ENCODE measurements at regions not wholly inside any gene's neighbourhood (a gene's known extent, or its start where the extent isn't known, plus 50 kb on each side); places are given as distances from the start of the nearest gene placed in this dataset.
"Not testable (repeated sequence)": the region's sequence is repeated elsewhere in the genome, so short reads cannot be mapped to it uniquely, and the experiment has no call there.

- DNase-seq (ENCODE audit: low spot score), result no peak
Observed at GRCh38 chr16:85220964-85221731, 108.9 kb upstream of the CIBAR2 start.

GRCh38 chr16:85221771-85222154, 109.5 kb upstream of the CIBAR2 start:
- no peak for DNase-seq (ENCODE audit: low spot score)

GRCh38 chr16:85222155-85222863, 110.0 kb upstream of the CIBAR2 start:
- no peak for DNase-seq (ENCODE audit: low spot score)

- DNase-seq (ENCODE audit: low spot score), result no peak
Observed at GRCh38 chr16:85225257-85225656, 113.0 kb upstream of the CIBAR2 start.

GRCh38 chr16:85225721-85226120, 113.4 kb upstream of the CIBAR2 start:
- DNase-seq (ENCODE audit: low spot score), result no peak

GRCh38 chr16:85227084-85227945, 115.0 kb upstream of the CIBAR2 start:
- DNase-seq (ENCODE audit: low spot score), result peak; percentile 68

GRCh38 chr16:85227946-85228862, 115.9 kb upstream of the CIBAR2 start:
- DNase-seq (ENCODE audit: low spot score), result no peak

GRCh38 chr16:85228970-85229430, 116.7 kb upstream of the CIBAR2 start:
- DNase-seq (ENCODE audit: low spot score), result no peak

GRCh38 chr16:85229869-85230462, 117.7 kb upstream of the CIBAR2 start:
- no peak for DNase-seq (ENCODE audit: low spot score)

GRCh38 chr16:85230764-85231383, 118.6 kb upstream of the CIBAR2 start:
- DNase-seq (ENCODE audit: low spot score), result not testable (repeated sequence)

GRCh38 chr16:85231959-85232358, 119.7 kb upstream of the CIBAR2 start:
- no peak for DNase-seq (ENCODE audit: low spot score)

- DNase-seq (ENCODE audit: low spot score), result no peak
Observed at GRCh38 chr16:85232369-85233142, 120.3 kb upstream of the CIBAR2 start.

- DNase-seq (ENCODE audit: low spot score), result no peak
Observed at GRCh38 chr16:85233516-85233915, 121.2 kb upstream of the CIBAR2 start.

GRCh38 chr16:85234310-85235204, 122.3 kb upstream of the CIBAR2 start:
- DNase-seq (ENCODE audit: low spot score), result no peak

GRCh38 chr16:85235991-85236817, 123.9 kb upstream of the CIBAR2 start:
- no peak for DNase-seq (ENCODE audit: low spot score)

GRCh38 chr16:85236818-85237150, 124.5 kb upstream of the CIBAR2 start:
- DNase-seq (ENCODE audit: low spot score), result no peak

- no peak for DNase-seq (ENCODE audit: low spot score)
Observed at GRCh38 chr16:85237817-85238216, 125.5 kb upstream of the CIBAR2 start.

GRCh38 chr16:85238233-85238647, 126.0 kb upstream of the CIBAR2 start:
- DNase-seq (ENCODE audit: low spot score), result no peak

Measured in kidney tubule cell (primary cell).